ENCODE measurements at regions not wholly inside any gene's neighbourhood (a gene's known extent, or its start where the extent isn't known, plus 50 kb on each side); places are given as distances from the start of the nearest gene placed in this dataset.

GRCh38 chr3:177833332-177833731, 636.0 kb upstream of the TBL1XR1 start:
- FAIRE-seq (no peak), DNase-seq (ENCODE audit: insufficient read length, low spot score) (no peak)
- TF ChIP-seq PAX5 (IDR thresholded peaks at IDR 0.05; ENCODE audit: insufficient read depth, low read length, severe bottlenecking): no peak
- no peak for TF ChIP-seq POLR2AphosphoS5 (IDR thresholded peaks at IDR 0.05; ENCODE audit: low read depth, low read length)
- TF ChIP-seq POU2F2 (IDR thresholded peaks at IDR 0.05; ENCODE audit: low read depth, low read length): no peak

- FAIRE-seq: no peak
- no peak for DNase-seq (ENCODE audit: insufficient read length, low spot score)
- no peak for TF ChIP-seq POLR2A (IDR thresholded peaks at IDR 0.05; ENCODE audit: low read depth, low read length)
- no peak for TF ChIP-seq POLR2AphosphoS5 (IDR thresholded peaks at IDR 0.05; ENCODE audit: low read depth, low read length)
- no peak for TF ChIP-seq PAX5 (IDR thresholded peaks at IDR 0.05; ENCODE audit: insufficient read depth, low read length, severe bottlenecking)
- TF ChIP-seq POU2F2 (IDR thresholded peaks at IDR 0.05; ENCODE audit: low read depth, low read length): no peak
- no peak for TF ChIP-seq TAF1 (IDR thresholded peaks at IDR 0.05; ENCODE audit: low read depth, low read length)
- no peak for TF ChIP-seq SPI1 (IDR thresholded peaks at IDR 0.05; ENCODE audit: low read depth, low read length)
These were observed 637.7 kb upstream of the TBL1XR1 start for GRCh38 chr3:177835008-177835407.

- FAIRE-seq (no peak), DNase-seq (ENCODE audit: insufficient read length, low spot score) (no peak)
- TF ChIP-seq SPI1 (IDR thresholded peaks at IDR 0.05; ENCODE audit: low read depth, low read length): no peak
- TF ChIP-seq PAX5 (IDR thresholded peaks at IDR 0.05; ENCODE audit: insufficient read depth, low read length, severe bottlenecking): no peak
- TF ChIP-seq POLR2A (IDR thresholded peaks at IDR 0.05; ENCODE audit: low read depth, low read length): no peak
- no peak for TF ChIP-seq TAF1 (IDR thresholded peaks at IDR 0.05; ENCODE audit: low read depth, low read length)
- no peak for TF ChIP-seq POLR2AphosphoS5 (IDR thresholded peaks at IDR 0.05; ENCODE audit: low read depth, low read length)
- no peak for TF ChIP-seq POU2F2 (IDR thresholded peaks at IDR 0.05; ENCODE audit: low read depth, low read length)
These were observed 638.6 kb upstream of the TBL1XR1 start for GRCh38 chr3:177835917-177836316.

- FAIRE-seq: no peak
- TF ChIP-seq PAX5 (IDR thresholded peaks at IDR 0.05; ENCODE audit: insufficient read depth, low read length, severe bottlenecking): no peak
These were observed 639.4 kb upstream of the TBL1XR1 start for GRCh38 chr3:177836671-177837070.

GRCh38 chr3:177837951-177838655, 640.8 kb upstream of the TBL1XR1 start:
- FAIRE-seq (no peak), DNase-seq (ENCODE audit: insufficient read length, low spot score) (no peak)
- TF ChIP-seq POLR2AphosphoS5 (IDR thresholded peaks at IDR 0.05; ENCODE audit: low read depth, low read length) (no peak), SPI1 (IDR thresholded peaks at IDR 0.05; ENCODE audit: low read depth, low read length) (no peak), POLR2A (IDR thresholded peaks at IDR 0.05; ENCODE audit: low read depth, low read length) (no peak), POU2F2 (IDR thresholded peaks at IDR 0.05; ENCODE audit: low read depth, low read length) (no peak), TAF1 (IDR thresholded peaks at IDR 0.05; ENCODE audit: low read depth, low read length) (no peak), PAX5 (IDR thresholded peaks at IDR 0.05; ENCODE audit: insufficient read depth, low read length, severe bottlenecking) (no peak)

More at GRCh38 chr3:177836671-177837070, 639.4 kb upstream of the TBL1XR1 start:
- DNase-seq (ENCODE audit: insufficient read length, low spot score): no peak

- DNase-seq (ENCODE audit: insufficient read length, low spot score): no peak
- no peak for FAIRE-seq
- TF ChIP-seq POU2F2 (IDR thresholded peaks at IDR 0.05; ENCODE audit: low read depth, low read length) (no peak), POLR2AphosphoS5 (IDR thresholded peaks at IDR 0.05; ENCODE audit: low read depth, low read length) (no peak), SPI1 (IDR thresholded peaks at IDR 0.05; ENCODE audit: low read depth, low read length) (no peak), POLR2A (IDR thresholded peaks at IDR 0.05; ENCODE audit: low read depth, low read length) (no peak), PAX5 (IDR thresholded peaks at IDR 0.05; ENCODE audit: insufficient read depth, low read length, severe bottlenecking) (no peak), TAF1 (IDR thresholded peaks at IDR 0.05; ENCODE audit: low read depth, low read length) (no peak)
These were observed 641.6 kb upstream of the TBL1XR1 start for GRCh38 chr3:177838766-177839350.

GRCh38 chr3:177842302-177842701, 645.0 kb upstream of the TBL1XR1 start:
- FAIRE-seq (no peak), DNase-seq (ENCODE audit: insufficient read length, low spot score) (no peak)
- TF ChIP-seq POU2F2 (IDR thresholded peaks at IDR 0.05; ENCODE audit: low read depth, low read length) (no peak), TAF1 (IDR thresholded peaks at IDR 0.05; ENCODE audit: low read depth, low read length) (no peak), POLR2AphosphoS5 (IDR thresholded peaks at IDR 0.05; ENCODE audit: low read depth, low read length) (no peak), POLR2A (IDR thresholded peaks at IDR 0.05; ENCODE audit: low read depth, low read length) (no peak), SPI1 (IDR thresholded peaks at IDR 0.05; ENCODE audit: low read depth, low read length) (no peak), PAX5 (IDR thresholded peaks at IDR 0.05; ENCODE audit: insufficient read depth, low read length, severe bottlenecking) (no peak)

- FAIRE-seq (no peak), DNase-seq (ENCODE audit: insufficient read length, low spot score) (no peak)
- no peak for TF ChIP-seq TAF1 (IDR thresholded peaks at IDR 0.05; ENCODE audit: low read depth, low read length)
- TF ChIP-seq POU2F2 (IDR thresholded peaks at IDR 0.05; ENCODE audit: low read depth, low read length): no peak
- TF ChIP-seq SPI1 (IDR thresholded peaks at IDR 0.05; ENCODE audit: low read depth, low read length): no peak
- no peak for TF ChIP-seq POLR2AphosphoS5 (IDR thresholded peaks at IDR 0.05; ENCODE audit: low read depth, low read length)
- no peak for TF ChIP-seq PAX5 (IDR thresholded peaks at IDR 0.05; ENCODE audit: insufficient read depth, low read length, severe bottlenecking)
- TF ChIP-seq POLR2A (IDR thresholded peaks at IDR 0.05; ENCODE audit: low read depth, low read length): no peak
These were observed 645.8 kb upstream of the TBL1XR1 start for GRCh38 chr3:177842743-177843734.

All from GM12891 (cell line).